ENCODE measurements at regions not wholly inside any gene's neighbourhood (a gene's known extent, or its start where the extent isn't known, plus 50 kb on each side); places are given as distances from the start of the nearest gene placed in this dataset.

GRCh38 chr19:31562966-31563612 is 213.9 kb upstream of the TSHZ3 start:
- no peak for DNase-seq

GRCh38 chr19:31567776-31568175 is 218.5 kb upstream of the TSHZ3 start:
- no peak for DNase-seq

- DNase-seq, result no peak
These were observed 219.5 kb upstream of the TSHZ3 start for GRCh38 chr19:31568724-31569123.

- no peak for DNase-seq
These were observed 221.5 kb upstream of the TSHZ3 start for GRCh38 chr19:31570718-31571117.

GRCh38 chr19:31572102-31572975 is 223.1 kb upstream of the TSHZ3 start:
- no peak for DNase-seq

- DNase-seq, result no peak
These were observed 223.7 kb upstream of the TSHZ3 start for GRCh38 chr19:31572976-31573298.

- no peak for DNase-seq
These were observed 225.2 kb upstream of the TSHZ3 start for GRCh38 chr19:31574251-31574973.

GRCh38 chr19:31575846-31576335 is 226.7 kb upstream of the TSHZ3 start:
- no peak for DNase-seq

GRCh38 chr19:31578326-31578725 is 229.1 kb upstream of the TSHZ3 start:
- no peak for DNase-seq

GRCh38 chr19:31583148-31583547 is 233.9 kb upstream of the TSHZ3 start:
- no peak for DNase-seq

GRCh38 chr19:31586282-31586681 is 237.0 kb upstream of the TSHZ3 start:
- no peak for DNase-seq

GRCh38 chr19:31589109-31589508 is 239.9 kb upstream of the TSHZ3 start:
- DNase-seq, result no peak

- no peak for DNase-seq
These were observed 242.0 kb upstream of the TSHZ3 start for GRCh38 chr19:31591258-31591657.

GRCh38 chr19:31592456-31592855 is 243.2 kb upstream of the TSHZ3 start:
- no peak for DNase-seq

- DNase-seq, result no peak
These were observed 245.5 kb upstream of the TSHZ3 start for GRCh38 chr19:31594701-31595100.

- no peak for DNase-seq
These were observed 246.3 kb upstream of the TSHZ3 start for GRCh38 chr19:31595521-31595920.

GRCh38 chr19:31596751-31597150 is 247.5 kb upstream of the TSHZ3 start:
- DNase-seq, result no peak

- no peak for DNase-seq
These were observed 248.4 kb upstream of the TSHZ3 start for GRCh38 chr19:31597616-31598015.

- no peak for DNase-seq
These were observed 249.5 kb upstream of the TSHZ3 start for GRCh38 chr19:31598730-31599238.

GRCh38 chr19:31600731-31601295 is 251.6 kb upstream of the TSHZ3 start:
- no peak for DNase-seq

GRCh38 chr19:31601855-31602254 is 252.6 kb upstream of the TSHZ3 start:
- DNase-seq, result no peak

GRCh38 chr19:31602548-31602947 is 253.3 kb upstream of the TSHZ3 start:
- DNase-seq, result no peak

GRCh38 chr19:31604493-31605040 is 255.3 kb upstream of the TSHZ3 start:
- DNase-seq, result no peak

Data from suppressor macrophage treated with lipopolysaccharide for 4 hours (primary cell).